ENCODE measurements at regions not wholly inside any gene's neighbourhood (a gene's known extent, or its start where the extent isn't known, plus 50 kb on each side); places are given as distances from the start of the nearest gene placed in this dataset.

- Histone ChIP-seq H3K27ac (ENCODE audit: low read depth, low read length) (no peak overlapping the region), H3K4me1 (ENCODE audit: insufficient read depth, low read length) (no peaks in the 10 kb centered on the region), H3K79me2 (ENCODE audit: insufficient read depth, low read length) (no peaks in the 10 kb centered on the region), H3K4me2 (ENCODE audit: insufficient read depth, low read length) (no peak overlapping the region), H3K27me3 (ENCODE audit: insufficient read depth, low read length) (no peaks in the 10 kb centered on the region), H3K4me3 (ENCODE audit: insufficient read depth, low read length) (no peak overlapping the region), H3K9me3 (ENCODE audit: low read depth, low read length) (no peaks in the 10 kb centered on the region), H2AFZ (ENCODE audit: low read length) (no peak overlapping the region), H3K36me3 (ENCODE audit: insufficient read depth, low read length) (no peaks in the 10 kb centered on the region), H4K20me1 (ENCODE audit: insufficient read depth, low read length) (no peaks in the 10 kb centered on the region)
- TF ChIP-seq, protein P1, sequence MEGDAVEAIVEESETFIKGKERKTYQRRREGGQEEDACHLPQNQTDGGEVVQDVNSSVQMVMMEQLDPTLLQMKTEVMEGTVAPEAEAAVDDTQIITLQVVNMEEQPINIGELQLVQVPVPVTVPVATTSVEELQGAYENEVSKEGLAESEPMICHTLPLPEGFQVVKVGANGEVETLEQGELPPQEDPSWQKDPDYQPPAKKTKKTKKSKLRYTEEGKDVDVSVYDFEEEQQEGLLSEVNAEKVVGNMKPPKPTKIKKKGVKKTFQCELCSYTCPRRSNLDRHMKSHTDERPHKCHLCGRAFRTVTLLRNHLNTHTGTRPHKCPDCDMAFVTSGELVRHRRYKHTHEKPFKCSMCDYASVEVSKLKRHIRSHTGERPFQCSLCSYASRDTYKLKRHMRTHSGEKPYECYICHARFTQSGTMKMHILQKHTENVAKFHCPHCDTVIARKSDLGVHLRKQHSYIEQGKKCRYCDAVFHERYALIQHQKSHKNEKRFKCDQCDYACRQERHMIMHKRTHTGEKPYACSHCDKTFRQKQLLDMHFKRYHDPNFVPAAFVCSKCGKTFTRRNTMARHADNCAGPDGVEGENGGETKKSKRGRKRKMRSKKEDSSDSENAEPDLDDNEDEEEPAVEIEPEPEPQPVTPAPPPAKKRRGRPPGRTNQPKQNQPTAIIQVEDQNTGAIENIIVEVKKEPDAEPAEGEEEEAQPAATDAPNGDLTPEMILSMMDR (IDR thresholded peaks at IDR 0.05; ENCODE audit: extremely low read depth, low read depth, low read length) = no peak
- no peak for DNase-seq (ENCODE audit: insufficient read length, low spot score, missing footprints)
These were observed 318.6 kb downstream of the SLC4A3 start for GRCh38 chr2:219946021-219946420.

DNA sequence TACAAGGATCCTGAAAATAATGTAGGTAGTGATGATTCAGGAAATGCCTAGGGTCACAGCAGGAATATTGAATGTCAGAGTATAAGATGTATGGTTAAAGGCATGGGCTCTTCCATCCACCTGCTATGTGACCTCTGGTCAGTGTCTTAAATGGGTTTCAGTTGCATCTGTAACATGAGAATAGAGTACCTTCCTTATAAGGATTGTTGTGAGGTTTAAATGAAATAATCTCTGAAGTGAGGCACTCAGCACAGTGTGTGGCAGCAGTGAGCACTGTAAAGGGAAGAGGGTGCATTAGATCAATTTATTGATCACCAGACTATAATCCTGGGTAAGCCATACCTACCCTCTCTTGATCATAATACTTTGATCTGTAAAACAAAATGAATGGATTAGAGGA, 319.1 kb downstream of the SLC4A3 start:
- Histone ChIP-seq H4K20me1 (ENCODE audit: insufficient read depth, low read length) (no peaks in the 10 kb centered on the region), H3K9me3 (ENCODE audit: low read depth, low read length) (no peaks in the 10 kb centered on the region), H3K4me1 (ENCODE audit: insufficient read depth, low read length) (no peaks in the 10 kb centered on the region), H2AFZ (ENCODE audit: low read length) (no peak overlapping the region), H3K79me2 (ENCODE audit: insufficient read depth, low read length) (no peaks in the 10 kb centered on the region), H3K36me3 (ENCODE audit: insufficient read depth, low read length) (no peaks in the 10 kb centered on the region), H3K4me3 (ENCODE audit: insufficient read depth, low read length) (no peak overlapping the region), H3K27me3 (ENCODE audit: insufficient read depth, low read length) (no peaks in the 10 kb centered on the region), H3K4me2 (ENCODE audit: insufficient read depth, low read length) (no peak overlapping the region), H3K27ac (ENCODE audit: low read depth, low read length) (no peak overlapping the region)
- DNase-seq (ENCODE audit: insufficient read length, low spot score, missing footprints) = no peak
- TF ChIP-seq, protein P1 (IDR thresholded peaks at IDR 0.05; ENCODE audit: extremely low read depth, low read depth, low read length) = no peak

GRCh38 chr2:219947575-219947974, 320.1 kb downstream of the SLC4A3 start:
- Histone ChIP-seq H3K4me2 (ENCODE audit: insufficient read depth, low read length) (no peak overlapping the region), H3K27ac (ENCODE audit: low read depth, low read length) (no peak overlapping the region), H3K27me3 (ENCODE audit: insufficient read depth, low read length) (no peaks in the 10 kb centered on the region), H3K9me3 (ENCODE audit: low read depth, low read length) (no peaks in the 10 kb centered on the region), H3K4me1 (ENCODE audit: insufficient read depth, low read length) (no peaks in the 10 kb centered on the region), H3K79me2 (ENCODE audit: insufficient read depth, low read length) (no peaks in the 10 kb centered on the region), H3K36me3 (ENCODE audit: insufficient read depth, low read length) (no peaks in the 10 kb centered on the region), H3K4me3 (ENCODE audit: insufficient read depth, low read length) (no peak overlapping the region), H4K20me1 (ENCODE audit: insufficient read depth, low read length) (no peaks in the 10 kb centered on the region), H2AFZ (ENCODE audit: low read length) (no peak overlapping the region)
- DNase-seq (ENCODE audit: insufficient read length, low spot score, missing footprints) = no peak
- TF ChIP-seq, protein P1 (IDR thresholded peaks at IDR 0.05; ENCODE audit: extremely low read depth, low read depth, low read length) = no peak

GRCh38 chr2:219949053-219949452, 321.6 kb downstream of the SLC4A3 start:
- TF ChIP-seq, protein P1 (IDR thresholded peaks at IDR 0.05; ENCODE audit: extremely low read depth, low read depth, low read length) = no peak
- no peak overlapping the region for H3K4me2 ChIP-seq (ENCODE audit: insufficient read depth, low read length)
- no peak for DNase-seq (ENCODE audit: insufficient read length, low spot score, missing footprints)

More at GRCh38 chr2:219949053-219949452, 321.6 kb downstream of the SLC4A3 start:
- Histone ChIP-seq H3K4me3 (ENCODE audit: insufficient read depth, low read length) (no peak overlapping the region), H3K79me2 (ENCODE audit: insufficient read depth, low read length) (no peaks in the 10 kb centered on the region), H3K4me1 (ENCODE audit: insufficient read depth, low read length) (no peaks in the 10 kb centered on the region), H3K27ac (ENCODE audit: low read depth, low read length) (no peak overlapping the region), H3K27me3 (ENCODE audit: insufficient read depth, low read length) (no peaks in the 10 kb centered on the region), H3K36me3 (ENCODE audit: insufficient read depth, low read length) (no peaks in the 10 kb centered on the region), H3K9me3 (ENCODE audit: low read depth, low read length) (no peaks in the 10 kb centered on the region), H4K20me1 (ENCODE audit: insufficient read depth, low read length) (no peaks in the 10 kb centered on the region), H2AFZ (ENCODE audit: low read length) (no peak overlapping the region)
